Tibial nerve (tissue), 4 donors: ENCODE measurements at regions not wholly inside any gene's neighbourhood (a gene's known extent, or its start where the extent isn't known, plus 50 kb on each side); places are given as distances from the start of the nearest gene placed in this dataset.

ENCODE experiments used
- CTCF ChIP-seq, 5 experiments: fragments of 200-600 bp in 3 of 5; fragments of 450-650 bp in 2 of 5; sonication (generic) in 3 of 5; IDR thresholded peaks; one replicate each; pipeline ENCODE4 v1.5.1; 2016 to 2019; ENCODE audit warnings: antibody characterized with exemption in 5 of 5, mild to moderate bottlenecking in 3 of 5, moderate library complexity in 2 of 5
- EP300 ChIP-seq, 2 donors: sonication (generic); formaldehyde crosslinking; IDR thresholded peaks; one replicate each; pipeline ENCODE4 v1.6.1; 2017; ENCODE audit warnings: antibody characterized with exemption in 2 of 2, mild to moderate bottlenecking in 1 of 2
- POLR2A ChIP-seq, 2 donors: fragments of 450-650 bp; IDR thresholded peaks; one replicate each; pipeline ENCODE4 v1.6.1; 2017; ENCODE audit warnings: antibody characterized with exemption in 2 of 2, mild to moderate bottlenecking in 2 of 2, moderate library complexity in 2 of 2

- TF ChIP-seq EP300 (IDR thresholded peaks at IDR 0.05) (no peak), CTCF (IDR thresholded peaks at IDR 0.05) (no peak), POLR2A (IDR thresholded peaks at IDR 0.05) (no peak)
Measured at GRCh38 chr10:123390874-123391273, 236.7 kb downstream of the BUB3 start.
